ENCODE measurements at regions not wholly inside any gene's neighbourhood (a gene's known extent, or its start where the extent isn't known, plus 50 kb on each side); places are given as distances from the start of the nearest gene placed in this dataset.

GRCh38 chr3:106272302-106272701 lies 403.5 kb upstream of the CBLB start:
- no peak for DNase-seq (ENCODE audit: low read depth, low spot score)
- TF ChIP-seq CTCF (IDR thresholded peaks at IDR 0.05; ENCODE audit: low read depth, low read length): no peak
- H3K4me3 ChIP-seq (ENCODE audit: low read depth, low read length): no peak overlapping the region
- in situ Hi-C loops (cut with HindIII; ENCODE audit: low sequenced_read_pairs): no loop called here

- no peak for DNase-seq (ENCODE audit: low read depth, low spot score)
- no peak for TF ChIP-seq CTCF (IDR thresholded peaks at IDR 0.05; ENCODE audit: low read depth, low read length)
- in situ Hi-C loops (cut with HindIII; ENCODE audit: low sequenced_read_pairs): no loop called here
- H3K4me3 ChIP-seq (ENCODE audit: low read depth, low read length): no peak overlapping the region
Observed at GRCh38 chr3:106275592-106275991, 406.8 kb upstream of the CBLB start.

DNA sequence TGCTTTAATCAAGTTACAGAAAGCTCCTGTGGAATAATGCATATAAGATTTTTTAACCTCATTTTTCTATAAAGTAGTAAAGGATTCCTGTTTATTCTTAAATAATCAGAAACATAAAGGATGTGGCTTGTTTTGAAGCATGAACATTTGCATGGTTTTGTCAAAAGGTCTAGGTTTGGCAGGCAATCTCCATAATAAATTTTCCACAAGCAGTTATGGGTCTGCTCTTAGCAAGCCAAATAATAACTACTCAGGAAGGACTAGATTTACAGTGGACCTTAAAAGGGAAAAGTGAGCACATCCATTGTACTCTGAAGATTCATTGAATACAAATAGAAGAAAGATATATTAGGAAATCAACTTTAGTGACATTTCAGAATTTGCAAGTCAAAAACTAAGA lies 407.3 kb upstream of the CBLB start:
- in situ Hi-C loops (cut with HindIII; ENCODE audit: low sequenced_read_pairs): no loop called here
- no peak for DNase-seq (ENCODE audit: low read depth, low spot score)
- no peak overlapping the region for H3K4me3 ChIP-seq (ENCODE audit: low read depth, low read length)
- no peak for TF ChIP-seq CTCF (IDR thresholded peaks at IDR 0.05; ENCODE audit: low read depth, low read length)

- DNase-seq (ENCODE audit: low read depth, low spot score): no peak
- in situ Hi-C loops (cut with HindIII; ENCODE audit: low sequenced_read_pairs): no loop called here
Observed at GRCh38 chr3:106276755-106277612, 408.2 kb upstream of the CBLB start.

DNA sequence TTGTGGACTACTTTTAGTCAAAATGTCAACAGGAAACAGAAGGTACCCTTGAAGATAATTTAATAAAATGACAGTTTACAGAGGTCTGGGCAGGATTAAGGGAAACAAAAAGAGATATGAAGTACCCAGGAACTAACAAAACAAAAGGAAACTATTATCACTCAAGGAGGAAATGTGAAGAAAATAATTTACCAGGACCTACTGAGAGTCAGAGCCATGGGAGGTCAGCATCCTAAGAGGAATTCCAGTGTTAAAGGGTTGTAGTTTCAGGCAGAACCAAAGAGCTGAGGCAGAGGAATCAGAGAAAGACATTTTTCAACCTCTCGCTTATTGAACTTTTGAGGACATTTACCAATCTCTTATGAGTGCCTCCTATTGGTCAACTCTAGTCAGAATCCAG lies 408.9 kb upstream of the CBLB start:
- no peak for TF ChIP-seq CTCF (IDR thresholded peaks at IDR 0.05; ENCODE audit: low read depth, low read length)
- DNase-seq (ENCODE audit: low read depth, low spot score): no peak
- in situ Hi-C loops (cut with HindIII; ENCODE audit: low sequenced_read_pairs): no loop called here
- H3K4me3 ChIP-seq (ENCODE audit: low read depth, low read length): no peak overlapping the region

More at GRCh38 chr3:106276755-106277612, 408.2 kb upstream of the CBLB start:
- no peak overlapping the region for H3K4me3 ChIP-seq (ENCODE audit: low read depth, low read length)
- no peak for TF ChIP-seq CTCF (IDR thresholded peaks at IDR 0.05; ENCODE audit: low read depth, low read length)

DNA sequence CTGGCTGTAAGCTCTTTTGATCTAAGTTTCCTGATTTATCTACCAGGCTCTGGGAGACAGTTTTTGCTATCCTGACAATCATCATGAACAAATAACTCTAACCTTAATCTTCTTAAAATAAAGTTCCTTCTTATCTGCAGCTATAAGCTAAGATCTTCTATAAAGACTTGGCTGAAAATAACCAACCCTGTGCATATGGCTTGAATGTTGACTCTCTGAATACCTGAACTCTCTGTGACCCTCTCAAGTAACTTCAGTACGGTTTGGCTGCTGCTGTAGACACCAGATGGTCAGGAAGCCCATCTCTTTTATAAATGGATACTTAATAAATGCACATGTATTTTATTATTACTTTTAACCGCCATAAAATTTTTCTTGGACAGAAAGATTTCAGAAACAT lies 412.4 kb upstream of the CBLB start:
- no peak for TF ChIP-seq CTCF (IDR thresholded peaks at IDR 0.05; ENCODE audit: low read depth, low read length)
- in situ Hi-C loops (cut with HindIII; ENCODE audit: low sequenced_read_pairs): no loop called here
- DNase-seq (ENCODE audit: low read depth, low spot score): peak; percentile 64
- no peak overlapping the region for H3K4me3 ChIP-seq (ENCODE audit: low read depth, low read length)
